HCT116 (cell line): ENCODE measurements at regions not wholly inside any gene's neighbourhood (a gene's known extent, or its start where the extent isn't known, plus 50 kb on each side); places are given as distances from the start of the nearest gene placed in this dataset.

Source experiments
- ATAC-seq: fragments of 200-7000 bp; cut with Tn5 transposase; 2 replicates; pipeline ENCODE4 v1.9.1; 2020; ENCODE audit warnings: mild to moderate bottlenecking, moderate library complexity
- BruUV-seq: library from RNA; stranded (reverse); fragments of 400-500 nt; replicated peaks from 2 replicates; lab custom pipeline; 2021; lab: Mats Ljungman, UMichigan
- CTCF ChIA-PET: fragments of 300-600 bp; sonication (Branson Sonifier 250); formaldehyde crosslinking; loops from one replicate; lab custom pipeline; 2021; ENCODE audit warnings: antibody characterized with exemption; lab: Charles Lee
- POLR2A ChIA-PET: fragments of 300-600, 350-600 bp; sonication (Branson Sonifier 250); formaldehyde crosslinking; loops from one replicate; lab custom pipeline; 2021; ENCODE audit warnings: antibody characterized with exemption; lab: Charles Lee
- RAD21 ChIA-PET, 2 experiments: fragments of 300-600 bp; sonication (Branson Sonifier 250); formaldehyde crosslinking; loops; one replicate each; lab custom pipeline; 2023; ENCODE audit warnings: low total read pairs in 2 of 2; ENCODE audit not compliant: uncharacterized antibody in 2 of 2, unreplicated experiment in 2 of 2, low non-redundant PET in 1 of 2; lab: Charles Lee
- DNase-seq: peaks from one replicate; pipeline ENCODE4 v3.0.0-alpha.2; 2010; ENCODE audit warnings: low read depth, low spot score
- H2AFZ ChIP-seq: fragments of 200-600 bp; shearing (Covaris generic), sonication (generic); 2 replicates; pipeline ENCODE4 v1.6.1; 2017; ENCODE audit warnings: low read depth, mixed run types, mixed read lengths, antibody characterized with exemption, low read length; ENCODE audit not compliant: poor library complexity, severe bottlenecking
- H3K27ac ChIP-seq: 2 replicates; pipeline ENCODE4 v1.5.1; 2012; ENCODE audit warnings: low read depth, low read length
- H3K27me3 ChIP-seq: fragments of 200-600 bp; sonication (generic); 2 replicates; pipeline ENCODE4 v1.6.1; 2016; ENCODE audit warnings: mixed run types, low read length, mixed read lengths; ENCODE audit not compliant: insufficient read depth
- H3K36me3 ChIP-seq, 2 experiments: fragments of 200-500 bp in 1 of 2; fragments of 200-600 bp in 1 of 2; sonication (Bioruptor generic) in 1 of 2; sonication (generic) in 1 of 2; 2 replicates each; pipeline versions ENCODE4 v1.5.1 to v1.6.1; 2014 to 2016; ENCODE audit warnings: low read length in 2 of 2, inconsistent platforms in 1 of 2, mixed read lengths in 1 of 2, mixed run types in 1 of 2; ENCODE audit not compliant: insufficient read depth in 2 of 2, control insufficient read depth in 1 of 2
- H3K4me1 ChIP-seq, 2 experiments: fragments of 200-600 bp in 1 of 2; sonication (generic) in 1 of 2; 2 replicates each; pipeline versions ENCODE4 v1.5.1 to v1.6.1; 2012 to 2017; ENCODE audit warnings: low read length in 2 of 2, inconsistent platforms in 1 of 2, mild to moderate bottlenecking in 1 of 2, mixed read lengths in 1 of 2, mixed run types in 1 of 2, moderate library complexity in 1 of 2; ENCODE audit not compliant: insufficient read depth in 2 of 2, control insufficient read depth in 1 of 2
- H3K4me2 ChIP-seq: fragments of 200-600 bp; sonication (generic); 2 replicates; pipeline ENCODE4 v1.6.1; 2017; ENCODE audit warnings: mixed run types, low read length, mixed read lengths
- H3K4me3 ChIP-seq, 2 experiments: fragments of 200-600 bp in 1 of 2; sonication (generic) in 1 of 2; replicated peaks in 1 of 2; 2 replicates each; pipeline ENCODE4 v1.5.1; 2011 to 2016; ENCODE audit warnings: low read length in 2 of 2, control low read depth in 1 of 2, low read depth in 1 of 2, mild to moderate bottlenecking in 1 of 2, mixed read lengths in 1 of 2, mixed run types in 1 of 2
- H3K79me2 ChIP-seq: fragments of 200-600 bp; sonication (generic); 2 replicates; pipeline ENCODE4 v1.6.1; 2017; ENCODE audit warnings: mild to moderate bottlenecking, mixed run types, low read length, moderate library complexity, mixed read lengths; ENCODE audit not compliant: insufficient read depth
- H3K9ac ChIP-seq: fragments of 200-600 bp; sonication (generic); 2 replicates; pipeline ENCODE4 v1.6.1; 2016; ENCODE audit warnings: low read length, mixed read lengths
- H3K9me2 ChIP-seq: fragments of 200-600 bp; sonication (generic), shearing (Covaris generic); 2 replicates; pipeline ENCODE4 v1.6.1; 2017; ENCODE audit warnings: mixed run types, mild to moderate bottlenecking, moderate library complexity; ENCODE audit not compliant: insufficient read depth
- H3K9me3 ChIP-seq, 2 experiments: fragments of 200-500 bp in 1 of 2; fragments of 200-600 bp in 1 of 2; sonication (Bioruptor generic) in 1 of 2; sonication (generic) in 1 of 2; 2 replicates each; pipeline ENCODE4 v1.6.1; 2014 to 2017; ENCODE audit warnings: low read length in 2 of 2, mixed read lengths in 2 of 2, inconsistent platforms in 1 of 2, low read depth in 1 of 2, mild to moderate bottlenecking in 1 of 2, mixed run types in 1 of 2, moderate library complexity in 1 of 2; ENCODE audit not compliant: control insufficient read depth in 1 of 2, insufficient read depth in 1 of 2
- H4K20me1 ChIP-seq: fragments of 200-600 bp; sonication (generic), shearing (Covaris generic); 2 replicates; pipeline ENCODE4 v1.6.1; 2017; ENCODE audit warnings: mixed run types, mild to moderate bottlenecking, moderate library complexity; ENCODE audit not compliant: insufficient read depth
- EGR1 ChIP-seq: IDR thresholded peaks from 2 replicates; pipeline ENCODE4 v1.6.1; 2012; ENCODE audit warnings: low read depth
- ELF1 ChIP-seq: IDR thresholded peaks from 2 replicates; pipeline ENCODE4 v1.6.1; 2012; ENCODE audit warnings: low read depth, borderline replicate concordance
- JUND ChIP-seq: IDR thresholded peaks from 2 replicates; pipeline ENCODE4 v1.6.1; 2012
- RAD21 ChIP-seq: IDR thresholded peaks from 2 replicates; pipeline ENCODE4 v1.6.1; 2012; ENCODE audit warnings: low read depth, mild to moderate bottlenecking
- SP1 ChIP-seq: IDR thresholded peaks from 2 replicates; pipeline ENCODE4 v1.6.1; 2012; ENCODE audit warnings: low read depth
- TCF7L2 ChIP-seq: IDR thresholded peaks from 2 replicates; pipeline ENCODE4 v1.7.0; 2011; ENCODE audit warnings: borderline replicate concordance, inconsistent platforms; ENCODE audit not compliant: insufficient read depth, insufficient read length; ENCODE audit errors: extremely low read depth
- YY1 ChIP-seq: IDR thresholded peaks from 2 replicates; pipeline ENCODE4 v1.6.1; 2011; ENCODE audit warnings: low read length, low read depth, moderate library complexity, mild to moderate bottlenecking; ENCODE audit not compliant: insufficient replicate concordance; ENCODE audit errors: extremely low read depth
- ZBTB33 ChIP-seq: IDR thresholded peaks from 2 replicates; pipeline ENCODE4 v1.6.1; 2011; ENCODE audit warnings: mild to moderate bottlenecking, low read length, moderate library complexity; ENCODE audit not compliant: insufficient replicate concordance; ENCODE audit errors: extremely low read depth
- ZFX ChIP-seq: fragments of 450-650 bp; IDR thresholded peaks from 2 replicates; pipeline ENCODE4 v1.6.1; 2017
- intact Hi-C: fragments of 100-400 bp; cut with micrococcal nuclease; formaldehyde crosslinking; loops from 2 replicates; pipeline ENCODE4 v1.10.0; 2022
- TF ChIP-seq, protein P1 (sequence below): IDR thresholded peaks from 2 replicates; pipeline ENCODE4 v1.6.1; 2012

- CTCF ChIA-PET, result no interaction called here
Observed at GRCh38 chr12:28601570-28602058, 411.4 kb downstream of the CCDC91 start.

GRCh38 chr12:28602786-28603185 is 412.5 kb downstream of the CCDC91 start:
- RAD21 ChIA-PET, result no interaction called here

More at GRCh38 chr12:28601570-28602058, 411.4 kb downstream of the CCDC91 start:
- Histone ChIP-seq H3K27me3 (no peaks in the 10 kb centered on the region), H4K20me1 (no peaks in the 10 kb centered on the region), H3K4me3 (no peak overlapping the region), H3K4me1 (no peaks in the 10 kb centered on the region), H3K9me3 (no peaks in the 10 kb centered on the region), H3K9me2 (no peaks in the 10 kb centered on the region), H3K79me2 (no peaks in the 10 kb centered on the region), H3K9ac (no peak overlapping the region), H2AFZ (no peak overlapping the region)
- DNase-seq, result no peak
- intact Hi-C loops, result no loop called here
- POLR2A ChIA-PET, result no interaction called here
- BruUV-seq, result no TSS peak
- TF ChIP-seq ZBTB33, result no peak
- no peak for TF ChIP-seq SP1
- no peak for TF ChIP-seq EGR1
- no peak for TF ChIP-seq YY1
- TF ChIP-seq ZFX, result no peak
- no peak for TF ChIP-seq JUND
- TF ChIP-seq TCF7L2, result no peak
- TF ChIP-seq, all 23 proteins: peak for 0
- Histone ChIP-seq H3K27ac (no peak overlapping the region), H3K4me2 (no peak overlapping the region), H3K36me3 (no peaks in the 10 kb centered on the region)
- RAD21 ChIA-PET, result no interaction called here
- ATAC-seq, result no peak

More at GRCh38 chr12:28602786-28603185, 412.5 kb downstream of the CCDC91 start:
- H2AFZ ChIP-seq, result no peak overlapping the region
- no peak for TF ChIP-seq ELF1
- no peak for TF ChIP-seq JUND
- TF ChIP-seq, protein P1, sequence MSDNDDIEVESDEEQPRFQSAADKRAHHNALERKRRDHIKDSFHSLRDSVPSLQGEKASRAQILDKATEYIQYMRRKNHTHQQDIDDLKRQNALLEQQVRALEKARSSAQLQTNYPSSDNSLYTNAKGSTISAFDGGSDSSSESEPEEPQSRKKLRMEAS, result no peak
- TF ChIP-seq RAD21, result no peak
- TF ChIP-seq, all 23 proteins: peak for 0
- Histone ChIP-seq H3K36me3 (no peaks in the 10 kb centered on the region), H3K4me3 (no peak overlapping the region), H3K27ac (no peak overlapping the region), H3K9ac (no peak overlapping the region), H3K27me3 (no peaks in the 10 kb centered on the region), H3K9me3 (no peaks in the 10 kb centered on the region; a peak in 1 of 4 replicates), H3K79me2 (no peaks in the 10 kb centered on the region), H4K20me1 (no peaks in the 10 kb centered on the region), H3K4me2 (no peak overlapping the region), H3K4me1 (no peaks in the 10 kb centered on the region), H3K9me2 (no peaks in the 10 kb centered on the region)
- ChIA-PET POLR2A (no interaction called here), CTCF (no interaction called here)
- ATAC-seq, result no peak
- no peak for DNase-seq
- intact Hi-C loops, result no loop called here
- BruUV-seq, result no TSS peak
